GM12872 (cell line): ENCODE measurements at regions not wholly inside any gene's neighbourhood (a gene's known extent, or its start where the extent isn't known, plus 50 kb on each side); places are given as distances from the start of the nearest gene placed in this dataset.

ENCODE experiments used
- CTCF ChIP-seq: IDR thresholded peaks from 3 replicates; pipeline ENCODE4 v1.5.1; 2011; ENCODE audit warnings: low read depth, mild to moderate bottlenecking, low read length, moderate library complexity; ENCODE audit not compliant: insufficient read depth

- no peak for TF ChIP-seq CTCF
These were observed 562.5 kb downstream of the TRAM1L1 start for GRCh38 chr4:116522922-116523321.

GRCh38 chr4:116520886-116521285 is 564.5 kb downstream of the TRAM1L1 start:
- no peak for TF ChIP-seq CTCF

- no peak for TF ChIP-seq CTCF
These were observed 568.7 kb downstream of the TRAM1L1 start for GRCh38 chr4:116516711-116517110.

GRCh38 chr4:116515959-116516358 is 569.4 kb downstream of the TRAM1L1 start:
- no peak for TF ChIP-seq CTCF

GRCh38 chr4:116512552-116512951 is 572.8 kb downstream of the TRAM1L1 start:
- no peak for TF ChIP-seq CTCF

- no peak for TF ChIP-seq CTCF
These were observed 583.4 kb downstream of the TRAM1L1 start for GRCh38 chr4:116501954-116502353.

GRCh38 chr4:116500225-116500624 is 585.2 kb downstream of the TRAM1L1 start:
- no peak for TF ChIP-seq CTCF

- TF ChIP-seq CTCF: no peak
These were observed 595.6 kb downstream of the TRAM1L1 start for GRCh38 chr4:116489739-116490138.
